ENCODE measurements at regions not wholly inside any gene's neighbourhood (a gene's known extent, or its start where the extent isn't known, plus 50 kb on each side); places are given as distances from the start of the nearest gene placed in this dataset.

GRCh38 chr5:96601200-96601599 is 61.0 kb upstream of the CAST start:
- TF ChIP-seq CTCF (IDR thresholded peaks at IDR 0.05; ENCODE audit: poor library complexity) (no peak), EZH2phosphoT487 (IDR thresholded peaks at IDR 0.05; ENCODE audit: low read depth, severe bottlenecking, unreplicated experiment) (no peak), EZH2 (IDR thresholded peaks at IDR 0.05; ENCODE audit: borderline replicate concordance) (no peak)
